ENCODE measurements at regions not wholly inside any gene's neighbourhood (a gene's known extent, or its start where the extent isn't known, plus 50 kb on each side); places are given as distances from the start of the nearest gene placed in this dataset.

DNA sequence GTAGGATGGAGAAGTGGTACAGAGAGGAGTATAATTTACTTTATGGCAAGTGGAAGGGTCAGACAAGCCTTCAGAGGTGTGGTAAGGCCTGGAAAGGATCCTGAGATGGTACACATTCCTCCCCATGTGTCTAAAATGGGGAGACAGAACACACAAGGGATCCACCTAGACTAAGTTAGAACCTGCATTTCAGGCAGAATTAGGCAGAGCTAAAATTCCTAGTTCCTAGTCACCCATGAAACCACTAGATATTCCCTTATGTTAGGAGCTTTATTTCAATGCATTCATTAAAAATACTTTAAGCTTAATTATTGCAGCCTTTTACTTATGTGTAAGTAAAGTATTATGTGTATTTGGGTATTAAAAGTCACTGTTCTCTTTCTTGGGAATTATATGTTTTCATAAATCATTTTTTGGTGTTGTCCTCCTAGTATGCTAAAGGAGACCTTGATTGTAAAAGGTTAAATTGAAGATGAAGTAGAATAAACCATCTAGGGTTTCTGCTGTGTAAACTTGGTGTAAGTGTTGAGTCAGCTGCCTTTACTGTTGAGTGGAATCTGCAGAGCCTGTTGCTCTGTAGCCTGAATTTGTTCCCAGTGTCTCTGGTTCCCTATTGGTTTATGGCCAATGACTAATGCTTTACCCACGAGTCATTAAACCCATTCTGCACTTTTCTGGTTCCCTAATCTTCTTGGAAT, 423.2 kb downstream of the ATP23 start:
- H3K27me3 ChIP-seq (ENCODE audit: insufficient read depth, low read length), result no peaks in the 10 kb centered on the region
- no peak overlapping the region for H2AFZ ChIP-seq (ENCODE audit: low read length)
- no peaks in the 10 kb centered on the region for H3K4me1 ChIP-seq (ENCODE audit: insufficient read depth, low read length, severe bottlenecking)
- H3K36me3 ChIP-seq (ENCODE audit: insufficient read depth, low read length), result no peaks in the 10 kb centered on the region
- H3K4me2 ChIP-seq (ENCODE audit: low read length), result no peak overlapping the region
- H3K79me2 ChIP-seq (ENCODE audit: insufficient read depth, low read length), result no peaks in the 10 kb centered on the region
- no peaks in the 10 kb centered on the region for H3K9me3 ChIP-seq (ENCODE audit: low read length)
- H3K9me2 ChIP-seq (ENCODE audit: low read depth, low read length), result no peaks in the 10 kb centered on the region
- no peaks in the 10 kb centered on the region for H4K20me1 ChIP-seq (ENCODE audit: insufficient read depth, low read length)
- H3K4me3 ChIP-seq (ENCODE audit: low read depth, low read length, poor library complexity, severe bottlenecking), result no peak overlapping the region
- H3K27ac ChIP-seq (ENCODE audit: low read depth, low read length, poor library complexity, severe bottlenecking), result no peak overlapping the region
- no peak for TF ChIP-seq EZH2 (IDR thresholded peaks at IDR 0.05; ENCODE audit: borderline replicate concordance, low read length)
- TF ChIP-seq, protein P1, sequence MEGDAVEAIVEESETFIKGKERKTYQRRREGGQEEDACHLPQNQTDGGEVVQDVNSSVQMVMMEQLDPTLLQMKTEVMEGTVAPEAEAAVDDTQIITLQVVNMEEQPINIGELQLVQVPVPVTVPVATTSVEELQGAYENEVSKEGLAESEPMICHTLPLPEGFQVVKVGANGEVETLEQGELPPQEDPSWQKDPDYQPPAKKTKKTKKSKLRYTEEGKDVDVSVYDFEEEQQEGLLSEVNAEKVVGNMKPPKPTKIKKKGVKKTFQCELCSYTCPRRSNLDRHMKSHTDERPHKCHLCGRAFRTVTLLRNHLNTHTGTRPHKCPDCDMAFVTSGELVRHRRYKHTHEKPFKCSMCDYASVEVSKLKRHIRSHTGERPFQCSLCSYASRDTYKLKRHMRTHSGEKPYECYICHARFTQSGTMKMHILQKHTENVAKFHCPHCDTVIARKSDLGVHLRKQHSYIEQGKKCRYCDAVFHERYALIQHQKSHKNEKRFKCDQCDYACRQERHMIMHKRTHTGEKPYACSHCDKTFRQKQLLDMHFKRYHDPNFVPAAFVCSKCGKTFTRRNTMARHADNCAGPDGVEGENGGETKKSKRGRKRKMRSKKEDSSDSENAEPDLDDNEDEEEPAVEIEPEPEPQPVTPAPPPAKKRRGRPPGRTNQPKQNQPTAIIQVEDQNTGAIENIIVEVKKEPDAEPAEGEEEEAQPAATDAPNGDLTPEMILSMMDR (IDR thresholded peaks at IDR 0.05; ENCODE audit: low read length), result no peak
- no peak overlapping the region for H3K9ac ChIP-seq (ENCODE audit: low read length)
- H3F3A ChIP-seq (ENCODE audit: insufficient read depth, low read length), result no peaks in the 10 kb centered on the region

DNA sequence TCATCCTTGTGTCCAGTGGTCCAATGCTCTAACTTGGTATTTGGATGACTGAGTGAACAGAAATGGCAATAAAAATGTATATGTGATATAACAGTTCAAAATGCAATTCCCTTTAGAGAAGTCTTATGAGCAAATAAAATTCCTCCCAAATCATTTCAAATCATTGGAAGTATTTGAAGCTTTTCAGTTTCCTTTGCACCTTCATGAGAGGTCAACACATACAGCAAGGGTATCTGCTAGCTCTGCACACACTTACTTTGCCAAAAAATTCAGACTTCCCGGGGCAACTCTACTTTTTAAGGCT, 423.7 kb downstream of the ATP23 start:
- Histone ChIP-seq H3K27me3 (ENCODE audit: insufficient read depth, low read length) (no peaks in the 10 kb centered on the region), H3K27ac (ENCODE audit: low read depth, low read length, poor library complexity, severe bottlenecking) (no peak overlapping the region), H3K9me2 (ENCODE audit: low read depth, low read length) (no peaks in the 10 kb centered on the region), H3K4me3 (ENCODE audit: low read depth, low read length, poor library complexity, severe bottlenecking) (no peak overlapping the region), H2AFZ (ENCODE audit: low read length) (no peak overlapping the region), H3K36me3 (ENCODE audit: insufficient read depth, low read length) (no peaks in the 10 kb centered on the region), H3K9ac (ENCODE audit: low read length) (no peak overlapping the region), H3K4me2 (ENCODE audit: low read length) (no peak overlapping the region), H3K79me2 (ENCODE audit: insufficient read depth, low read length) (no peaks in the 10 kb centered on the region), H4K20me1 (ENCODE audit: insufficient read depth, low read length) (no peaks in the 10 kb centered on the region), H3K9me3 (ENCODE audit: low read length) (no peaks in the 10 kb centered on the region), H3K4me1 (ENCODE audit: insufficient read depth, low read length, severe bottlenecking) (no peaks in the 10 kb centered on the region), H3F3A (ENCODE audit: insufficient read depth, low read length) (no peaks in the 10 kb centered on the region)
- TF ChIP-seq, protein P1 (IDR thresholded peaks at IDR 0.05; ENCODE audit: low read length), result no peak
- TF ChIP-seq EZH2 (IDR thresholded peaks at IDR 0.05; ENCODE audit: borderline replicate concordance, low read length), result no peak

DNA sequence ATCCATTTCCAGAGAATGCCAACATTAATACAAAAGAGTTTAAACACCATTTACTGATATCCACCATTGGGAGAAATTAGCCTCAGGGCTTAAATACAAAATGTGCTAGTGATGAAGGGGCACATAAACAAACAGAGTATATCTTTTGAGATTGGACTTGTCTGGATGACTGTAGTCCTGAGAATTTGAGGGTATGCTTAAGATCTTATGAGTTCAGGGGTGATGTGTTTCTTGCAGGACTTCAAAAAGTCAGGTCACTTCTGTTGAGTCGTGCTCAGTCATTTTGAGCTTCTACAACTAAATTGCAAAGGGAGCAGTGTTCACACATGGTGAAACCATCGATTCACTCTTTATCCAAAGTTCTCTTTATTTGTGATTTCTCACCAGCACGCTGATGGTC, 425.7 kb downstream of the ATP23 start:
- no peaks in the 10 kb centered on the region for H3K79me2 ChIP-seq (ENCODE audit: insufficient read depth, low read length)
- no peaks in the 10 kb centered on the region for H3K4me1 ChIP-seq (ENCODE audit: insufficient read depth, low read length, severe bottlenecking)
- H4K20me1 ChIP-seq (ENCODE audit: insufficient read depth, low read length), result no peaks in the 10 kb centered on the region
- no peaks in the 10 kb centered on the region for H3K9me3 ChIP-seq (ENCODE audit: low read length)
- TF ChIP-seq, protein P1 (IDR thresholded peaks at IDR 0.05; ENCODE audit: low read length), result no peak
- no peak for TF ChIP-seq EZH2 (IDR thresholded peaks at IDR 0.05; ENCODE audit: borderline replicate concordance, low read length)
- no peaks in the 10 kb centered on the region for H3K36me3 ChIP-seq (ENCODE audit: insufficient read depth, low read length)
- no peak overlapping the region for H2AFZ ChIP-seq (ENCODE audit: low read length)
- H3K4me3 ChIP-seq (ENCODE audit: low read depth, low read length, poor library complexity, severe bottlenecking), result no peak overlapping the region
- no peaks in the 10 kb centered on the region for H3K9me2 ChIP-seq (ENCODE audit: low read depth, low read length)
- no peak overlapping the region for H3K4me2 ChIP-seq (ENCODE audit: low read length)
- no peaks in the 10 kb centered on the region; the same call in 1 of the 2 replicates for H3K27me3 ChIP-seq (ENCODE audit: insufficient read depth, low read length)
- H3K9ac ChIP-seq (ENCODE audit: low read length), result no peak overlapping the region
- no peak overlapping the region for H3K27ac ChIP-seq (ENCODE audit: low read depth, low read length, poor library complexity, severe bottlenecking)
- no peaks in the 10 kb centered on the region for H3F3A ChIP-seq (ENCODE audit: insufficient read depth, low read length)
